H1 (cell line): ENCODE measurements at regions not wholly inside any gene's neighbourhood (a gene's known extent, or its start where the extent isn't known, plus 50 kb on each side); places are given as distances from the start of the nearest gene placed in this dataset.

ENCODE experiments used
- CTCF ChIA-PET: fragments of 300-600 bp; sonication (Branson Sonifier 250); formaldehyde crosslinking; loops from one replicate; lab custom pipeline; 2021; ENCODE audit not compliant: partially characterized antibody; lab: Charles Lee
- POLR2A ChIA-PET: fragments of 300-600 bp; sonication (Branson Sonifier 250); formaldehyde crosslinking; loops from one replicate; lab custom pipeline; 2021; ENCODE audit warnings: inconsistent platforms; ENCODE audit not compliant: partially characterized antibody; lab: Charles Lee
- DNase-seq, 2 experiments: peaks; one replicate each; pipeline versions ENCODE4 v3.0.0 to v3.0.0-alpha.2; 2010 to 2022; ENCODE audit warnings: low spot score in 2 of 2, low read depth in 1 of 2, mixed read lengths in 1 of 2
- FAIRE-seq: peaks from 2 replicates; lab custom pipeline; 2011; peaks lifted over from hg19 to GRCh38; lab: Jason Lieb, UNC
- H2AFZ ChIP-seq: 2 replicates; pipeline ENCODE4 v1.8.1; 2012; ENCODE audit warnings: low read length, inconsistent platforms
- H2AK5ac ChIP-seq: 2 replicates; pipeline ENCODE4 v1.6.1; 2013; ENCODE audit warnings: low read depth, low read length
- H2BK120ac ChIP-seq: replicated peaks from 2 replicates; pipeline ENCODE3; 2013; ENCODE audit warnings: low read depth, low read length, inconsistent platforms
- H2BK12ac ChIP-seq: 2 replicates; pipeline ENCODE4 v1.6.1; 2013; ENCODE audit warnings: low read depth, low read length
- H2BK15ac ChIP-seq: 2 replicates; pipeline ENCODE4 v1.6.1; 2013; ENCODE audit warnings: low read length
- H2BK20ac ChIP-seq: 2 replicates; pipeline ENCODE4 v1.6.1; 2013; ENCODE audit warnings: low read length
- H2BK5ac ChIP-seq: 2 replicates; pipeline ENCODE4 v1.6.1; 2013; ENCODE audit warnings: low read depth, low read length
- H3K14ac ChIP-seq: 2 replicates; pipeline ENCODE4 v1.6.1; 2013; ENCODE audit warnings: inconsistent platforms; ENCODE audit not compliant: insufficient read length
- H3K18ac ChIP-seq: 2 replicates; pipeline ENCODE4 v1.6.1; 2013; ENCODE audit warnings: low read length; ENCODE audit errors: extremely low read depth
- H3K23ac ChIP-seq: 2 replicates; pipeline ENCODE4 v1.6.1; 2013; ENCODE audit warnings: inconsistent platforms; ENCODE audit not compliant: insufficient read length
- H3K23me2 ChIP-seq: 2 replicates; pipeline ENCODE4 v1.6.1; 2013; ENCODE audit warnings: low read depth, low read length
- H3K27ac ChIP-seq: 2 replicates; pipeline ENCODE4 v1.6.1; 2011; ENCODE audit warnings: low read depth, low read length, inconsistent platforms
- H3K27me3 ChIP-seq, 4 experiments: replicated peaks in 1 of 4; 1 replicate in 1 of 4; 2 replicates in 3 of 4; pipeline versions ENCODE4 v1.6.1 to v1.8.1; 2011 to 2013; ENCODE audit warnings: low read length in 3 of 4, mild to moderate bottlenecking in 3 of 4, inconsistent platforms in 2 of 4, mixed read lengths in 2 of 4, moderate library complexity in 1 of 4; ENCODE audit not compliant: control insufficient read depth in 3 of 4, insufficient read depth in 3 of 4; ENCODE audit errors: extremely low read depth in 1 of 4
- H3K36me3 ChIP-seq, 4 experiments: 2 replicates each; pipeline versions ENCODE4 v1.6.1 to v1.8.1; 2011 to 2013; ENCODE audit warnings: mild to moderate bottlenecking in 4 of 4, low read length in 3 of 4, moderate library complexity in 2 of 4, control low read depth in 1 of 4, inconsistent platforms in 1 of 4; ENCODE audit not compliant: insufficient read depth in 4 of 4, control insufficient read depth in 2 of 4
- H3K4ac ChIP-seq: replicated peaks from 2 replicates; pipeline ENCODE3; 2013; ENCODE audit warnings: low read length, low read depth, mixed read lengths, inconsistent platforms; ENCODE audit not compliant: insufficient read length
- H3K4me1 ChIP-seq, 4 experiments: replicated peaks in 1 of 4; 1 replicate in 1 of 4; 2 replicates in 3 of 4; pipeline versions ENCODE4 v1.6.1 to v1.8.1; 2011 to 2013; ENCODE audit warnings: low read length in 3 of 4, inconsistent platforms in 2 of 4, mixed read lengths in 1 of 4; ENCODE audit not compliant: insufficient read depth in 4 of 4, control insufficient read depth in 3 of 4
- H3K4me2 ChIP-seq, 2 experiments: 2 replicates each; pipeline versions ENCODE4 v1.6.1 to v1.8.1; 2011 to 2013; ENCODE audit warnings: low read depth in 2 of 2, low read length in 2 of 2, control low read depth in 1 of 2, inconsistent platforms in 1 of 2, mild to moderate bottlenecking in 1 of 2; ENCODE audit not compliant: insufficient read depth in 1 of 2
- H3K4me3 ChIP-seq, 4 experiments: fragments of 200-600, 300-600 bp in 1 of 4; sonication (generic), shearing (Covaris generic), sonication (Bioruptor Twin) in 1 of 4; 2 replicates each; pipeline versions ENCODE4 v1.5.1 to v1.8.1; 2011 to 2016; ENCODE audit warnings: low read length in 4 of 4, low read depth in 3 of 4, control low read depth in 2 of 4, inconsistent platforms in 2 of 4, mild to moderate bottlenecking in 2 of 4, mixed read lengths in 1 of 4, moderate library complexity in 1 of 4; ENCODE audit not compliant: insufficient read depth in 2 of 4; ENCODE audit errors: extremely low read depth in 1 of 4
- H3K56ac ChIP-seq: replicated peaks from 2 replicates; pipeline ENCODE3; 2013; ENCODE audit warnings: low read depth, mild to moderate bottlenecking, mixed read lengths, low read length, inconsistent platforms; ENCODE audit not compliant: insufficient read length
- H3K79me1 ChIP-seq: 2 replicates; pipeline ENCODE4 v1.6.1; 2013; ENCODE audit warnings: low read depth, low read length, control low read depth
- H3K79me2 ChIP-seq, 2 experiments: 2 replicates each; pipeline versions ENCODE4 v1.6.1 to v1.8.1; 2012 to 2013; ENCODE audit warnings: low read length in 2 of 2, mild to moderate bottlenecking in 2 of 2, inconsistent platforms in 1 of 2; ENCODE audit not compliant: insufficient read depth in 2 of 2, control insufficient read depth in 1 of 2
- H3K9ac ChIP-seq, 4 experiments: replicated peaks in 1 of 4; 1 replicate in 1 of 4; 2 replicates in 3 of 4; pipeline versions ENCODE4 v1.6.1 to v1.8.1; 2011 to 2013; ENCODE audit warnings: low read depth in 3 of 4, low read length in 3 of 4, control low read depth in 2 of 4, mild to moderate bottlenecking in 2 of 4, moderate library complexity in 2 of 4, inconsistent platforms in 1 of 4; ENCODE audit errors: extremely low read depth in 1 of 4
- H3K9me3 ChIP-seq, 2 experiments: 2 replicates each; pipeline versions ENCODE4 v1.6.1 to v1.8.1; 2012 to 2013; ENCODE audit warnings: mild to moderate bottlenecking in 2 of 2, moderate library complexity in 2 of 2, control low read depth in 1 of 2, inconsistent platforms in 1 of 2, low read depth in 1 of 2, low read length in 1 of 2, mixed read lengths in 1 of 2; ENCODE audit not compliant: insufficient read depth in 2 of 2
- H4K20me1 ChIP-seq, 2 experiments: replicated peaks in 1 of 2; 2 replicates each; pipeline versions ENCODE3 to v1.8.1; 2011 to 2013; ENCODE audit warnings: inconsistent platforms in 2 of 2, low read length in 2 of 2, mild to moderate bottlenecking in 1 of 2; ENCODE audit not compliant: insufficient read depth in 2 of 2, control insufficient read depth in 1 of 2
- H4K5ac ChIP-seq: 2 replicates; pipeline ENCODE4 v1.6.1; 2013; ENCODE audit warnings: low read length, low read depth, mixed read lengths, inconsistent platforms; ENCODE audit not compliant: insufficient read length
- H4K8ac ChIP-seq: 2 replicates; pipeline ENCODE4 v1.8.0; 2013; ENCODE audit warnings: mild to moderate bottlenecking, moderate library complexity, low read length, inconsistent platforms; ENCODE audit not compliant: insufficient read depth; ENCODE audit errors: extremely low read depth
- H4K91ac ChIP-seq: replicated peaks from 2 replicates; pipeline ENCODE3; 2013; ENCODE audit warnings: low read length, mixed read lengths, inconsistent platforms; ENCODE audit not compliant: insufficient read length
- POLR2AphosphoS5 ChIP-seq: IDR thresholded peaks from 2 replicates; pipeline ENCODE4 v1.6.1; 2011; ENCODE audit warnings: low read depth, low read length
- RAD21 ChIP-seq, 2 experiments: IDR thresholded peaks in 1 of 2; conservative IDR thresholded peaks in 1 of 2; 2 replicates each; pipeline ENCODE4 v1.6.1; 2011; ENCODE audit warnings: low read depth in 2 of 2, low read length in 2 of 2, improper control_type of control experiment in 1 of 2, inconsistent platforms in 1 of 2, mild to moderate bottlenecking in 1 of 2, moderate library complexity in 1 of 2
- RBBP5 ChIP-seq: IDR thresholded peaks from 2 replicates; pipeline ENCODE4 v1.7.1; 2012; ENCODE audit warnings: low read depth, mild to moderate bottlenecking, inconsistent platforms, low read length, moderate library complexity, borderline replicate concordance
- SAP30 ChIP-seq: fragments of 300-600 bp; sonication (generic); IDR thresholded peaks from 2 replicates; pipeline ENCODE4 v1.7.1; 2012; ENCODE audit warnings: low read length, moderate library complexity, mild to moderate bottlenecking, inconsistent platforms; ENCODE audit not compliant: insufficient read depth, insufficient replicate concordance
- SP1 ChIP-seq: IDR thresholded peaks from 2 replicates; pipeline ENCODE4 v1.6.1; 2011; ENCODE audit warnings: low read depth, low read length
- SP4 ChIP-seq: IDR thresholded peaks from 2 replicates; pipeline ENCODE4 v1.6.1; 2012; ENCODE audit warnings: low read length, inconsistent platforms
- TCF12 ChIP-seq: IDR thresholded peaks from 2 replicates; pipeline ENCODE4 v1.6.1; 2011; ENCODE audit warnings: low read depth, mild to moderate bottlenecking, low read length
- WGBS, 2 experiments: shearing (Covaris generic) in 1 of 2; methylation state at CpG; one replicate each; pipeline versions ENCODE4 v1.1.6 to v1.1.7; 2013 to 2015; ENCODE audit warnings: low lambda C conversion rate in 2 of 2, mixed read lengths in 2 of 2, inconsistent platforms in 1 of 2, low coverage in 1 of 2, missing lambda C conversion rate in 1 of 2; ENCODE audit not compliant: insufficient replicate concordance in 2 of 2, insufficient coverage in 1 of 2, insufficient read length in 1 of 2; ENCODE audit errors: extremely low coverage in 1 of 2, missing lambda C conversion rate in 1 of 2; 5-methylcytosine and 5-hydroxymethylcytosine counted together
- TF ChIP-seq, protein P1 (sequence below): IDR thresholded peaks from 2 replicates; pipeline ENCODE4 v1.6.1; 2011; ENCODE audit warnings: low read length, improper control_type of control experiment
- TF ChIP-seq, protein P2 (sequence below), 3 experiments: IDR thresholded peaks; 1 replicate in 2 of 3; 2 replicates in 1 of 3; pipeline versions ENCODE4 v1.5.1 to v1.6.1; 2011; ENCODE audit warnings: low read length in 3 of 3, mild to moderate bottlenecking in 3 of 3, inconsistent platforms in 2 of 3, low read depth in 1 of 3, moderate library complexity in 1 of 3; ENCODE audit not compliant: insufficient read depth in 1 of 3; ENCODE audit errors: control extremely low read depth in 1 of 3
- TF ChIP-seq, protein P3 (sequence below): IDR thresholded peaks from 2 replicates; pipeline ENCODE4 v1.6.1; 2012; ENCODE audit warnings: inconsistent platforms

DNA sequence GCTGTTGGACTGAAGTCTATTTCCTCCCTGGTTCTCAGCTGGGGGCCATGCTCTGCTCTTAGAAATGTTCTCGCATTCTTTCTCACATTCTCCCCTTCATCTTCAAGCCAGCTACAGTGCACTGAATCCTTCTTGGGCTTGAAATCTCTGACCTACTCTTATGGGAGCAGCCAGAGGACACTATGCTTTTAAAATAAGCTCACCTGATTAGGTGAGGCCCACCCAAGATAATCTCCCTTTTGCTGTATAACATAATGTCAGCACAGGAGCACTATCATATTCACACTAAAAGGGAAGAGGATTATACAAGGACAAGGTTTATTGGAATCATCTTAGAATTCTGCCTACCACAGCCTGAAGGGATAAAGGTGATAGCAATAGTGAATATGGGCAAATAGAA is 146.3 kb downstream of the ZNF674 start:
- Histone ChIP-seq H3K9me3 (peaks cover 0 to 6% of the 10 kb centered on the region in 2 experiments; a peak in 1 of 4 replicates), H4K5ac (no peak overlapping the region), H4K8ac (no peak overlapping the region), H3K36me3 (no peaks in the 10 kb centered on the region), H3K18ac (no peak overlapping the region), H3K79me1 (no peaks in the 10 kb centered on the region), H3K9ac (no peak overlapping the region), H3K27me3 (no peaks in the 10 kb centered on the region), H3K79me2 (no peaks in the 10 kb centered on the region), H3K56ac (no peak overlapping the region), H2AK5ac (no peak overlapping the region), H3K4ac (no peak overlapping the region), H4K20me1 (no peaks in the 10 kb centered on the region), H2AFZ (no peak overlapping the region), H3K4me2 (no peak overlapping the region), H2BK15ac (no peak overlapping the region), H2BK12ac (no peak overlapping the region), H3K4me3 (no peak overlapping the region), H3K14ac (no peak overlapping the region), H3K23ac (no peak overlapping the region), H2BK20ac (no peak overlapping the region), H3K4me1 (no peaks in the 10 kb centered on the region), H3K27ac (no peak overlapping the region), H2BK120ac (no peak overlapping the region), H2BK5ac (no peak overlapping the region), H3K23me2 (no peaks in the 10 kb centered on the region), H4K91ac (no peak overlapping the region)
- ChIA-PET POLR2A (no interaction called here), CTCF (interaction anchor here (1.3 kb wide), 1 partner anchor 16 kb away, joined by 3 read pairs; no protein-coding TSS in a partner anchor)
- FAIRE-seq: no peak
- 89% methylated on average over 1 of the region's 1 CpG; no CpG with 5 or more reads in 1 of the 2 experiments for WGBS, 2 experiments
- DNase-seq: no peak
- TF ChIP-seq, protein P1, sequence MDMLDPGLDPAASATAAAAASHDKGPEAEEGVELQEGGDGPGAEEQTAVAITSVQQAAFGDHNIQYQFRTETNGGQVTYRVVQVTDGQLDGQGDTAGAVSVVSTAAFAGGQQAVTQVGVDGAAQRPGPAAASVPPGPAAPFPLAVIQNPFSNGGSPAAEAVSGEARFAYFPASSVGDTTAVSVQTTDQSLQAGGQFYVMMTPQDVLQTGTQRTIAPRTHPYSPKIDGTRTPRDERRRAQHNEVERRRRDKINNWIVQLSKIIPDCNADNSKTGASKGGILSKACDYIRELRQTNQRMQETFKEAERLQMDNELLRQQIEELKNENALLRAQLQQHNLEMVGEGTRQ: no peak
- TF ChIP-seq SAP30 (no peak), SP1 (no peak), RBBP5 (no peak), SP4 (no peak), POLR2AphosphoS5 (no peak), RAD21 (IDR thresholded peaks at IDR 0.05 in 1 of 2, conservative IDR thresholded peaks at IDR 0.05 in 1 of 2; ENCODE audit: low read depth in 2 of 2, low read length in 2 of 2) (no peak), TCF12 (no peak)
- TF ChIP-seq, protein P2, sequence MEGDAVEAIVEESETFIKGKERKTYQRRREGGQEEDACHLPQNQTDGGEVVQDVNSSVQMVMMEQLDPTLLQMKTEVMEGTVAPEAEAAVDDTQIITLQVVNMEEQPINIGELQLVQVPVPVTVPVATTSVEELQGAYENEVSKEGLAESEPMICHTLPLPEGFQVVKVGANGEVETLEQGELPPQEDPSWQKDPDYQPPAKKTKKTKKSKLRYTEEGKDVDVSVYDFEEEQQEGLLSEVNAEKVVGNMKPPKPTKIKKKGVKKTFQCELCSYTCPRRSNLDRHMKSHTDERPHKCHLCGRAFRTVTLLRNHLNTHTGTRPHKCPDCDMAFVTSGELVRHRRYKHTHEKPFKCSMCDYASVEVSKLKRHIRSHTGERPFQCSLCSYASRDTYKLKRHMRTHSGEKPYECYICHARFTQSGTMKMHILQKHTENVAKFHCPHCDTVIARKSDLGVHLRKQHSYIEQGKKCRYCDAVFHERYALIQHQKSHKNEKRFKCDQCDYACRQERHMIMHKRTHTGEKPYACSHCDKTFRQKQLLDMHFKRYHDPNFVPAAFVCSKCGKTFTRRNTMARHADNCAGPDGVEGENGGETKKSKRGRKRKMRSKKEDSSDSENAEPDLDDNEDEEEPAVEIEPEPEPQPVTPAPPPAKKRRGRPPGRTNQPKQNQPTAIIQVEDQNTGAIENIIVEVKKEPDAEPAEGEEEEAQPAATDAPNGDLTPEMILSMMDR (IDR thresholded peaks at IDR 0.05; ENCODE audit: control extremely low read depth in 1 of 3, insufficient read depth in 1 of 3, low read depth in 1 of 3, low read length in 3 of 3): no peak
- TF ChIP-seq, protein P3, sequence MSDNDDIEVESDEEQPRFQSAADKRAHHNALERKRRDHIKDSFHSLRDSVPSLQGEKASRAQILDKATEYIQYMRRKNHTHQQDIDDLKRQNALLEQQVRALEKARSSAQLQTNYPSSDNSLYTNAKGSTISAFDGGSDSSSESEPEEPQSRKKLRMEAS: no peak
